H9 (cell line): ENCODE measurements at regions not wholly inside any gene's neighbourhood (a gene's known extent, or its start where the extent isn't known, plus 50 kb on each side); places are given as distances from the start of the nearest gene placed in this dataset.

ENCODE experiments used
- DNase-seq: peaks from one replicate; pipeline ENCODE4 v3.0.0-alpha.2; 2017
- H2AFZ ChIP-seq: one replicate; pipeline ENCODE4 v1.6.1; 2013; ENCODE audit warnings: mild to moderate bottlenecking, low read length, control low read depth, moderate library complexity
- H2AK5ac ChIP-seq: 2 replicates; pipeline ENCODE4 v1.6.1; 2013; ENCODE audit warnings: low read length, control low read depth, mixed read lengths; ENCODE audit not compliant: insufficient read length
- H2BK120ac ChIP-seq: one replicate; pipeline ENCODE4 v1.6.1; 2013; ENCODE audit warnings: low read depth, mild to moderate bottlenecking, low read length, control low read depth, inconsistent platforms; ENCODE audit not compliant: poor library complexity, severe bottlenecking
- H2BK12ac ChIP-seq: 2 replicates; pipeline ENCODE4 v1.6.1; 2013; ENCODE audit warnings: low read length, control low read depth, mixed read lengths, low read depth; ENCODE audit not compliant: insufficient read length
- H2BK15ac ChIP-seq: 2 replicates; pipeline ENCODE4 v1.6.1; 2013; ENCODE audit warnings: low read depth, low read length, control low read depth
- H2BK20ac ChIP-seq: one replicate; pipeline ENCODE4 v1.6.1; 2013; ENCODE audit warnings: low read depth, mild to moderate bottlenecking, low read length, control low read depth, inconsistent platforms; ENCODE audit not compliant: poor library complexity, severe bottlenecking
- H2BK5ac ChIP-seq: 2 replicates; pipeline ENCODE4 v1.6.1; 2013; ENCODE audit warnings: low read length, control low read depth, mixed read lengths; ENCODE audit not compliant: insufficient read length
- H3K14ac ChIP-seq: 2 replicates; pipeline ENCODE4 v1.6.1; 2013; ENCODE audit warnings: low read length, control low read depth; ENCODE audit not compliant: insufficient read depth
- H3K18ac ChIP-seq: 2 replicates; pipeline ENCODE4 v1.6.1; 2013; ENCODE audit warnings: low read depth, mild to moderate bottlenecking, mixed read lengths, low read length, control low read depth; ENCODE audit not compliant: insufficient read length
- H3K23ac ChIP-seq: 2 replicates; pipeline ENCODE4 v1.6.1; 2013; ENCODE audit warnings: low read length, control low read depth, mixed read lengths, low read depth; ENCODE audit not compliant: insufficient read length
- H3K23me2 ChIP-seq: 2 replicates; pipeline ENCODE4 v1.6.1; 2013; ENCODE audit warnings: low read depth, mild to moderate bottlenecking, mixed read lengths, low read length, control low read depth; ENCODE audit not compliant: insufficient read length, poor library complexity, severe bottlenecking
- H3K27ac ChIP-seq: 2 replicates; pipeline ENCODE4 v1.5.1; 2013; ENCODE audit warnings: low read length, control low read depth, mixed read lengths, low read depth; ENCODE audit not compliant: insufficient read length
- H3K27me3 ChIP-seq: 2 replicates; pipeline ENCODE4 v1.6.1; 2013; ENCODE audit warnings: low read length, control low read depth, inconsistent platforms; ENCODE audit not compliant: insufficient read depth
- H3K4ac ChIP-seq: 2 replicates; pipeline ENCODE4 v1.6.1; 2013; ENCODE audit warnings: low read depth, mild to moderate bottlenecking, control low read depth, inconsistent platforms, low read length, moderate library complexity
- H3K4me1 ChIP-seq: 2 replicates; pipeline ENCODE4 v1.6.1; 2013; ENCODE audit warnings: low read length, control low read depth, inconsistent platforms; ENCODE audit not compliant: insufficient read depth
- H3K4me2 ChIP-seq: 2 replicates; pipeline ENCODE4 v1.6.1; 2013; ENCODE audit warnings: low read length, control low read depth, mixed read lengths; ENCODE audit not compliant: insufficient read length, insufficient read depth
- H3K56ac ChIP-seq: 2 replicates; pipeline ENCODE4 v1.6.1; 2013; ENCODE audit warnings: low read depth, mild to moderate bottlenecking, mixed read lengths, low read length, control low read depth; ENCODE audit not compliant: insufficient read length
- H3K79me1 ChIP-seq: 2 replicates; pipeline ENCODE4 v1.6.1; 2013; ENCODE audit warnings: low read depth, mild to moderate bottlenecking, moderate library complexity, low read length, control low read depth, inconsistent platforms; ENCODE audit not compliant: insufficient read depth, poor library complexity, severe bottlenecking
- H3K79me2 ChIP-seq: 2 replicates; pipeline ENCODE4 v1.6.1; 2013; ENCODE audit warnings: low read length, control low read depth, inconsistent platforms; ENCODE audit not compliant: insufficient read depth
- H3K9ac ChIP-seq: 2 replicates; pipeline ENCODE4 v1.6.1; 2013; ENCODE audit warnings: low read length, control low read depth, mixed read lengths; ENCODE audit not compliant: insufficient read length; ENCODE audit errors: extremely low read depth
- H3K9me3 ChIP-seq: one replicate; pipeline ENCODE4 v1.6.1; 2013; ENCODE audit warnings: low read depth, low read length, inconsistent platforms; ENCODE audit not compliant: control insufficient read depth
- H3T11ph ChIP-seq: one replicate; pipeline ENCODE4 v1.6.1; 2013; ENCODE audit warnings: mild to moderate bottlenecking, low read length, control low read depth, inconsistent platforms
- H4K20me1 ChIP-seq: one replicate; pipeline ENCODE4 v1.6.1; 2013; ENCODE audit not compliant: control insufficient read depth, insufficient read length, insufficient read depth
- H4K5ac ChIP-seq: 2 replicates; pipeline ENCODE4 v1.6.1; 2013; ENCODE audit warnings: low read depth, mild to moderate bottlenecking, mixed read lengths, low read length, control low read depth; ENCODE audit not compliant: insufficient read length
- H4K8ac ChIP-seq: replicated peaks from 2 replicates; pipeline ENCODE4 v1.6.1; 2013; ENCODE audit warnings: low read length, control low read depth, mixed read lengths, low read depth; ENCODE audit not compliant: insufficient read length
- H4K91ac ChIP-seq: 2 replicates; pipeline ENCODE4 v1.6.1; 2013; ENCODE audit warnings: low read depth, mild to moderate bottlenecking, moderate library complexity, mixed read lengths, low read length, control low read depth; ENCODE audit not compliant: insufficient read length
- H3K27ac Mint-ChIP-seq, 3 experiments: 2 replicates in 2 of 3; 3 replicates in 1 of 3; pipeline ENCODE4 v1.8.0; 2020 to 2021; ENCODE audit warnings: mixed read lengths in 3 of 3, mild to moderate bottlenecking in 1 of 3, moderate library complexity in 1 of 3
- H3K27me3 Mint-ChIP-seq: 2 replicates; pipeline ENCODE4 v1.8.0; 2021; ENCODE audit warnings: low read depth, mild to moderate bottlenecking, moderate library complexity, mixed read lengths
- H3K36me3 Mint-ChIP-seq, 3 experiments: 2 replicates in 2 of 3; 3 replicates in 1 of 3; pipeline ENCODE4 v1.8.0; 2020 to 2021; ENCODE audit warnings: low read depth in 3 of 3, mixed read lengths in 3 of 3; ENCODE audit not compliant: insufficient read depth in 1 of 3
- H3K4me1 Mint-ChIP-seq, 2 experiments: 2 replicates each; pipeline ENCODE4 v1.8.0; 2020; ENCODE audit warnings: mixed read lengths in 2 of 2
- H3K4me3 Mint-ChIP-seq, 2 experiments: 2 replicates in 1 of 2; 3 replicates in 1 of 2; pipeline ENCODE4 v1.8.0; 2020 to 2021; ENCODE audit warnings: mild to moderate bottlenecking in 2 of 2, mixed read lengths in 2 of 2, moderate library complexity in 1 of 2
- H3K9me3 Mint-ChIP-seq, 2 experiments: 2 replicates in 1 of 2; 3 replicates in 1 of 2; pipeline ENCODE4 v1.8.0; 2020; ENCODE audit warnings: mild to moderate bottlenecking in 2 of 2, mixed read lengths in 2 of 2, moderate library complexity in 1 of 2
- WGBS: extraction: QIAGEN DNeasy Blood & Tissue Kit; methylation state at CpG from one replicate; pipeline ENCODE4 v1.1.7; 2013; ENCODE audit warnings: missing lambda C conversion rate, low lambda C conversion rate, mixed read lengths; ENCODE audit not compliant: insufficient read length; ENCODE audit errors: extremely low coverage; 5-methylcytosine and 5-hydroxymethylcytosine counted together
- TF ChIP-seq, protein P1 (sequence below): fragments of 200-600 bp; sonication (generic); conservative IDR thresholded peaks from 3 replicates; pipeline ENCODE4 v1.8.0; 2021; ENCODE audit warnings: antibody characterized with exemption, mild to moderate bottlenecking

DNA sequence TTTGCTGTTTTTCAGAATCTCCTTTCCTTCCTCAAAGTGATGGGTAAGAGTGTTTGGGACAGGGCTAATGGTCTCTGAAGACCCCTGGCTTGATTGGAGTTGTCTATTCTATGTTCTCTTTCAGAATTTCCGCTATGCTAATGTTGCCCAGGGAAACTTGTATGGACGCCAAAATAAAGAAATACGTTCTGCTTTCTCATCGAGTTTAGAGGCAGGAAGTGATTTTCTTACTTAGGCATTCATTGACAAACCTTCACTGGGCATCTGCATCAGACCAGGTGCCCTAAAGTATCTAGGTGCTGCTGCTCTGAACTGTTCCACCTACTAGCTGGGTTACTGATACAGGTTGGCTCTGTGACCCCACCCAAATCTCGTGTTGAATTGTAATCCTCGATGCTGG, 787.9 kb upstream of the EEF2KMT start:
- no peaks in the 10 kb centered on the region for H3K79me2 ChIP-seq
- H3K23me2 ChIP-seq, result no peaks in the 10 kb centered on the region
- no peak overlapping the region for H4K5ac ChIP-seq
- no peak overlapping the region for H3K14ac ChIP-seq
- H3K56ac ChIP-seq, result no peak overlapping the region
- no peaks in the 10 kb centered on the region; a peak in 2 of 7 replicates for H3K36me3 Mint-ChIP-seq
- H2BK20ac ChIP-seq, result no peak overlapping the region
- no peak overlapping the region for H2BK15ac ChIP-seq
- H3K27me3 ChIP-seq, result no peaks in the 10 kb centered on the region
- H2AFZ ChIP-seq, result no peak overlapping the region
- H3K4me2 ChIP-seq, result no peak overlapping the region
- no peak overlapping the region for H3K4ac ChIP-seq
- no CpG with 5 or more reads among the region's 6 CpGs for WGBS
- no peak overlapping the region for H4K91ac ChIP-seq
- TF ChIP-seq, protein P1, sequence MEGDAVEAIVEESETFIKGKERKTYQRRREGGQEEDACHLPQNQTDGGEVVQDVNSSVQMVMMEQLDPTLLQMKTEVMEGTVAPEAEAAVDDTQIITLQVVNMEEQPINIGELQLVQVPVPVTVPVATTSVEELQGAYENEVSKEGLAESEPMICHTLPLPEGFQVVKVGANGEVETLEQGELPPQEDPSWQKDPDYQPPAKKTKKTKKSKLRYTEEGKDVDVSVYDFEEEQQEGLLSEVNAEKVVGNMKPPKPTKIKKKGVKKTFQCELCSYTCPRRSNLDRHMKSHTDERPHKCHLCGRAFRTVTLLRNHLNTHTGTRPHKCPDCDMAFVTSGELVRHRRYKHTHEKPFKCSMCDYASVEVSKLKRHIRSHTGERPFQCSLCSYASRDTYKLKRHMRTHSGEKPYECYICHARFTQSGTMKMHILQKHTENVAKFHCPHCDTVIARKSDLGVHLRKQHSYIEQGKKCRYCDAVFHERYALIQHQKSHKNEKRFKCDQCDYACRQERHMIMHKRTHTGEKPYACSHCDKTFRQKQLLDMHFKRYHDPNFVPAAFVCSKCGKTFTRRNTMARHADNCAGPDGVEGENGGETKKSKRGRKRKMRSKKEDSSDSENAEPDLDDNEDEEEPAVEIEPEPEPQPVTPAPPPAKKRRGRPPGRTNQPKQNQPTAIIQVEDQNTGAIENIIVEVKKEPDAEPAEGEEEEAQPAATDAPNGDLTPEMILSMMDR, result no peak
- H3K9ac ChIP-seq, result no peak overlapping the region
- H2BK5ac ChIP-seq, result no peak overlapping the region
- H3T11ph ChIP-seq, result no peak overlapping the region
- H4K20me1 ChIP-seq, result no peaks in the 10 kb centered on the region
- no peak overlapping the region for H3K4me3 Mint-ChIP-seq
- H3K4me1 ChIP-seq, result no peaks in the 10 kb centered on the region
- no peaks in the 10 kb centered on the region; a peak in 2 of 5 replicates for H3K9me3 Mint-ChIP-seq
- no peaks in the 10 kb centered on the region; the same call in none of the 2 replicates for H3K27me3 Mint-ChIP-seq
- H3K27ac ChIP-seq, result no peak overlapping the region
- H2BK12ac ChIP-seq, result no peak overlapping the region
- DNase-seq, result no peak
- no peak overlapping the region for H3K27ac Mint-ChIP-seq
- H3K18ac ChIP-seq, result no peak overlapping the region
- H2AK5ac ChIP-seq, result no peak overlapping the region
- no peak overlapping the region for H3K23ac ChIP-seq
- no peaks in the 10 kb centered on the region for H3K9me3 ChIP-seq
- H3K4me1 Mint-ChIP-seq, result peaks cover 3 to 7% of the 10 kb centered on the region in 2 experiments
- no peak overlapping the region for H2BK120ac ChIP-seq
- H3K79me1 ChIP-seq, result no peaks in the 10 kb centered on the region
- H4K8ac ChIP-seq, result no peak overlapping the region
